ENCODE measurements at regions not wholly inside any gene's neighbourhood (a gene's known extent, or its start where the extent isn't known, plus 50 kb on each side); places are given as distances from the start of the nearest gene placed in this dataset.

DNA sequence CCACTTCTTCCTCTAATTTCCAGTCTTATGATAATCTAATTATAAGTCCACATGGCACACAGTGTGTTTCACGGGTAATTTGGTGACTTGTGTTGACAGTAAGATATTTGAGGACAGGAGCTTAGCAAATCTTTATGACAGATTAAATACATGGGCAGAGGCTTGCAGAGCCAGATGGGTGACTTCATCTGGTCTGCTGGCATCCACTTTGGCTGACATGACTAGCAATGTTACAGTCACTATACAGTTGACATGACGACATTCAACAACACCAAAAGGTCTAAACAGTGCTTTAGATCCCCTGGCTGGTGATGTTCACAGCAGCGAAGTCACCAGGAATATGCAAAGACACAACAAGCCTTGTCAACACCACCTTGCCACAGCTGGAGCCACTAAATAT is 147.2 kb downstream of the ETS2 start:
- no peak for DNase-seq

DNA sequence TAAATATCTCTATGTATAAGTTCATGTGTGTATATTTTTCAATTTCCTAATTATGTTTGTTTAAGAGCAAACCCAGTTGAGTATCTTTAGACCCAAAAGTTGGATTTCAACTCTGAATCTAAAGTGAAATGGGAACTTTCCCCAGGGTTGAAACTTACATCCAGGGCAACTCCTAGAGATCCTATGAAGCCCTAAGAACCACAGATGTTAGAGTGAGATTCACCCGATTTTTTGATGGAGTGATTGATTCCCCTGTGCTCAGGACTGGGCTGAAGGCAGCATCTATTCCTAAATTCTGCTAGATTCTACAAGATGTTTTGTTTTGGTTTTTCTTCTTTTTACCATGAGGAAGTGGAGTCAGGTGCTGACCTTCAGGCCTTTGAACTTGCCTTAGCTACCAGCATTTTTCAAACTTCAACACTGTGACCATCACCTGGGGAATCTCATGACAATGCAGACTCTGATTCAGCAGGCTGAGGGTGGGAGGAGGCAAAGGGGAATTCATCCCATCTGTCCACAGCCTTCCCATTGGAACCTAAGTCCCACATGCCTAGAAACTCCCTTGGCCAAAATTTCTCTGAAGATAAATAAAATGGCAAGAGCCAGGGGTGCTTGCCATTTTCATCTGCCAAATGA is 145.5 kb downstream of the ETS2 start:
- DNase-seq: no peak

DNA sequence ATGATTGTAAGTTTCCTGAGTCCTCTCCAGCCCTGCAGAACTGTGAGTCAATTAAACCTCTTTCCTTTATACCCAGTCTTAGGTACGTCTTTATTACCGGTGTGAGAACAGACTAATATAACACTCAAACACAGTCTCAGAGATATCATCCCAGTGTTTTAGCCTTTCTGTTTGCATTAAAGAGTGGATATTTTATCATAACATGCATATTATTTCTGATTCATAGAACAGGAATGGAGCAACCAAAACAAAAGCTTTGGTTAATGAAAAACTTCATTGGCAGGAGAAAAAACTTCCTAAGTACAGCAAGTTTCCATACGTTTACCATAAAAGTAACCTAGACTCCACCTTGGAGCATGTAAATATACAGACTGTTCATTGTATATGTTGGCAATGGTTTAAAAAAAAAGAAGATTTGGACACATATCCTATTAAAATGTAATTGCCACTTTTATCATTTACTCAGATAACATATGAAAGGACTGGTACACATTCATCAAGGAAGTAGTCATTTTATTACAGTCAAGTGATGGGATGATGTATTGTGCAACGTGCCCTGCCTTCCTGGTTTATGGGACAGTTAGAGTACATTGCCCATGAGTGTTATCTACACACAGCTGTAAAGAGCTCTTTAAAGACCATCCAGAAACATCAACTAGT is 144.8 kb downstream of the ETS2 start:
- no peak for DNase-seq

DNA sequence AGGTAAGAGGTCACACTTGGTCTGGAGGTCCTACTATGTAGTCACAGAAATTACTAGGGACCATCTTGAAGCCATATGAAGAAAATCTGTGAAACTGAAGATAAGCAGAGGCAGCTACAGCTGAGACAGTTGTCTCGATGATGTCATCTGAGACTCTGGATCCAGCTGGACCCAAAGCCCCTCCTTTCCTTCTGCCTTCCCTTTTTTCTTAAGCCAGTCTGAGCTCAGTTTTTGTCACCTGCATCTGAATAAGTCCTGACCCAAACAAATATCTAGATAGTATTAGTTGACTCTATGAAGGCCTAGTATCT is 143.3 kb downstream of the ETS2 start:
- no peak for DNase-seq

DNA sequence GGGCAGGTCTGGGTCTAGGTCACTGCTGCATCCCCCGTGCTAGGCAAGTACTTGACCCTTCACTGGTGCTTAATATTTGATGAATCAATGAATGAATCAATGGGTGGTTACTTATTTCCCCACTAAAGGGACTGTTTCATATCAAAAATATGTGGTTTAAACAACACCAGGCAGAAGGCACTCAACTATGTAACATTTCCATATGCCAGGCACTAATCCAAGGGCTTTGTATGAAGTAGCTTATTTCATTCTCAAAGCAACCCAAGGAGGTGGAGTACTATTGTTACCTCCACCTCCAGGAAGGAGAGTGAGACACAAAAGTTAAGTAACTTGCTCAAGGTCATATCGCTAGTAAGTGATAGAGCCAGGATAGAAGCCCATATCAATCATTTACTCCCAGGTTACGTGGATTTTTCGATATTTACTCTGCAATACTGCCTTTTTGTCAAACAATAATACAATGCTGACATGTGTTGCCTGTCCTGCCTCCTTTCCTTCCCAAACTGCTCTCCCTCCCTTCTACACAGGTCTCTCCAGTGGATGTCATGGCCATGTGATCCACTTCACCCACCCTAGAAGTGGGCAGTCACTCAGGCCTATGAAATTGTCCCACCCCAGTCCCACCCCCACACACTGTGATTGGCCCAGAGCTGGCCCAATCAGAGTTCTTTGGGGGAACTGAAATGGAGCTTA is 142.8 kb downstream of the ETS2 start:
- DNase-seq: no peak

DNA sequence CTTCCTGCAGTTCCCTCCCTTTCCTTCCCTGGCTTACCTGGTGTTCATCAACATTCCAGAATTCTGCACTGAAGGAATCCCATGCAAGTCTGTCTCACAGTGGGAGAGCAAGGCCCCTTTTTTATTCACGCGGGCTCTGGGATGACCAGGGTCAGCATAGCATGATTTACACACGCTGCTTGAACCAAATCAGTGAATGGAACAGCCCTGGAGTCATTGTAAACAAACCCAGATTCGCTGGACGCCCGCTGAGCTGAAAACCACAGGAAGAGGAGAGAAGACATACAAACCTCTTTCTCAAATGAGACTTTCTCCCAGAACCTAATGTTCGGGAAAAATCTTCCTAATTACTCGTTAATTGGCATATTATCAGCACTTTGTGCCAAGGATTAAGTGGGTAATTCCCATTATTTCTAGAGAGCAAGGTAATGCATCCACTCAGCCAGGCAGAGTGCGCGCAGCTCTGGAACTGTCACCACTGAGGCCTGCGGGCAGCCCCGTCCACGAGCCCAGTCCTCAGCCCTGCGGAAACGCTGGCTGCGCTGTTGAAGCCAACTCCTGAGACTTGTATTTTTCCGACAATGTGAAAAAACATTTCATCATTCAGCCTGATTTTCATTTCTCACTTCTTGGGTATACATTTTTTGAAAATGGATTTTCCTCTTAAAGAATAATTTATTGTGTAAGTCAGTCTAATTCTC is 140.0 kb downstream of the ETS2 start:
- DNase-seq: no peak

DNA sequence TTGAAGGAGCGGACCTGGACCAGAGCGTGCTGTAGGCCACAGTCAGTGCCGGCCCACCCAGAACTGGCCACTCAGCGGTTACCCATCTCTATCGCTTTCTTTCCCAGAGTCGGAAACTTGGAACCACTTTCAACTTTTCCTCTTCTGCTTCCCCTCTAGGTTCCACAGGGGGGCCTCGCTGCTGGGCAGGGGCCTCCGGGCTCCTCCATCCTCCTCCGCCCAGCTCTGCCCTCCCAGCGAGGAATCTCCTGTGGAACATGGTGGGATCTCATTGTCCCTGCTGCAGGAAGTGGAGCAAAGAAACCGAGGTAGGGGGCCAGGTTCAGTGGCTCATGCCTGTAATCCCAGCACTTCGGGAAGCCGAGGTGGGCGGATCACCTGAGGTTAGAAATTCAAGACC is 139.2 kb downstream of the ETS2 start:
- no peak for DNase-seq

DNA sequence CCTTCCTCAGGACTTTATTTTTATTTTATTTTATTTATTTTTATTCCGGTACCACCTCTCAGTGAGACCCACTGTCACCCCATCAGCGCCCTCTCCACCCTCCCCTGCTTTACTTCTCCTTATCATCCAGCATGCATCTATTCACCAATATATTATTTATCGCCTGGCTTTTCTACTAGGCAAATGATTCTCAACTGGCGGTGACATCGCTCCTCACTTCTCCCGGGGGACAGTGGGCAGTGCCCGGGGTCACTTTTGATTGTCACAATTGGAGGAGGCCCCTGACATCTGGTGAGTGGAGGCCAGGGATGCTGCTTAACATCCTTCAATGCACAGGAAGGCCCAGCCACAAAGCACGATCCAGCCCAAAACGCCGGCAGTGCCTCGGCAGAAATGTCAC is 138.7 kb downstream of the ETS2 start:
- no peak for DNase-seq

DNA sequence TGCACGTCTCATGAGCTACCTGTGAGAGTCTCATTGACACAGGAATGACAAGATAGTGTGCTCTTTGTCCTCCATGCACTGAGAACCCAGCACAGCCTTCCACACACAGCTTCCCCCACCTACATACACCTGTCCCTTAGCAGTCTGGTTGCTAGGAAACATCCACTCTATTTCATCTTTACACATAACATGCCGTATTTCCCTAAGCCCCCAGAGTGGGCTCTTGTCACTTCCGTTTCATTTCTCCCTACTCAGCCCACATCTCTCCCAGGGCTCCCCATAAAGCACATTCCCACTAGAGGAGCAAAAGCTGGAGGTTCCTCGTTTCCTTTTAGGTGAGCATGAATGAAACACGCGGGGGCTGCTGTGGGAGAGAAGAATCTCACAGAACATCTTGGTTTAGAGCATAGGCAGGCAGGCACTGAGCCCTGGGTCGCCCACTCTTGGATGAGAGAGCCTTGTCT is 137.1 kb downstream of the ETS2 start:
- no peak for DNase-seq

DNA sequence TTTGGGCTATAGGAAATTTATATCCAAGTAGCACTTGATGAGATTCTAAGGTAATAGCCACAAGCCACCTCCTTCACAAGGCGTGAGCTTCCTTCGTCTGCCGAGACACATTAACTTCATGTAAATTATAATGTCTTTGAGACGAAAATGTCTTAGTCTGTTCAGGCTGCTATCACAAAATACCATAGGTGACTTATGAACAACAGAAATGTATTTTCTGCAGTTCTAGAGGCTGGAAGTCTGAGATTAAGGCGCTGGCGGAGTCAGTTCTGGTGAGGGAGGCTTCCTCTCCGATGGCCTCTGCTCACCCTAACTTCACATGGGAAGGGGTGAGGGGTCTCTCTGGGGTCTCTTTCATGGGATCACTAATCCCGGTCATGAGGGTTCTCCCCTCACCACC is 133.0 kb downstream of the ETS2 start:
- no peak for DNase-seq

DNA sequence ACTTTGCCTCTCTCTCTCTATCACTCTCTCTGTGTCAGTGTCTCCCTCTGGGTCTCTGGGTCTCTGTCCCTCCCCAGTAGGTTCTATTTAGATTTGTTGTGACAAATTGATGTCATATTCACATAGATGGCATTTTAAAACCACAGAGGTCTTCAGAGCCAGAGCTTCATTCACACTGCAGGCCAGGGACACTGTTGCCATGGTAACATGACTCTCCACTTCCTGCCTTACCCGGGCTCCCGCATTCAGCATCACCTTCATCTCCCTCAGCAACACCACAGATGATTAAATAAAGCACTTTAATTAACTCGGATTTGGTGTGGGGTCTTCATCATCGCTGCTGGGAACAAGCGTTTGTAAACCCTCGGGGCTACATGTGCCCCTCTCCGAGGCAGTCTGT is 132.6 kb downstream of the ETS2 start:
- DNase-seq: peak in 1 of 2 experiments; percentile 12

DNA sequence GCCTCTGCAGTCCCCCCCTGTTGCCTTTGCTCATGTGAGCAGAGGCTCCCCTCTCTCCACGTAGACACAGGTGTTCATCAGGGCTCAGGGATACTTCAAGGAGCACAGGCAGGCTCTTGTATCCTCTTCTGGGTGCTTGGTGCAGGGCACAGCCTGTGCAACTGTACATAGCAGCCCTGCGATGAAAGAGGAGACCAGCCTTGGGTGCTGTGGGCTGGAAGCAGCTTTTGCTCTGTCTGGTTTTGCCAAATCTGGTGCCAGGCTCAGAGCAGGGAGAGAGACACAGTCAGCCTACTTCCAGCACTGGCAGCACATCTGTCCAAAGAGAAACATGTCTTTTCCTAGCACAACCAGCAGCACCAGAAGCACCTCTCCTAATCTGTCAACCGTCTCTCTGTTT is 132.1 kb downstream of the ETS2 start:
- DNase-seq: no peak

DNA sequence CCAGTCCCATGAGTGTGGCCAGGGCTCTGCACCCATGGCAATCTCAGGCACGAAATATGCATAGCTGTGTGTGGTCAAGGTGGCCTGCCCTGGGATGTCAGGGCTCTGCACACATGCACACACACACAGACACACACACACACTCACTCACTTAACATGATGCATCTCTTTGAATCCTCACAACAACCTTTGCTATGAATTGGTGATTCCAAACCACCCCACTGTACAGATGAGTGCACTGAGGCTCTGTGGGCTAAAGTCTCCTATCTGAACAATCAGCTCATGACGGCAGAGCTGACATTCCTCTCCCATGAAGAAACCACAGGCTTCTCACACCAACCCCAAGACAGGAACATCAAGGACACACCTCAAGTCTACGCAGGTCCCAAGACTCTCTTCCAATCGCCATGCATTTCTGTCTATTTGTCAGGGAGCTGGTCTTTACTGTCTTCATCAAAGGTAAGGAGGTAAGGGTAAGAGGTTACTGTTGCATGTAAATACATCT is 131.6 kb downstream of the ETS2 start:
- no peak for DNase-seq

DNA sequence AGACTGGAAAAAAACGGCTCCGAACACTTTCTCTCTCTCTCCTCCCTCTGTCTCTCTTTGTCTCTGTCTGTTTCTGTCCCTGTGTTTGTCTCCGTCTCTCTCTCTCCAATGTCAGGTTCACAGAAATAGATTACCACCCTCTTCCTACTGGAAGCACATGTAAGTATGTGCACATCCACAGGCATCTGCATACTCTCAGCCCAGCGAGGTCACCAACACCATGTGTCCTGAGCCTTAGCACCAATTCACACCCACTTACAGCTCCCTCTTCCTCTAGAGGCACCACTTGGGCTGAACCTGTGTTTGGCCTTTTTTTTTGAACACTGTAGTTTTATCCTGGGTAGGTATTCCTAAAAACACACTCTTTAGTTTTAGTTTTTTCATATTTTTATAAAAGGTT is 130.5 kb downstream of the ETS2 start:
- DNase-seq: no peak

DNA sequence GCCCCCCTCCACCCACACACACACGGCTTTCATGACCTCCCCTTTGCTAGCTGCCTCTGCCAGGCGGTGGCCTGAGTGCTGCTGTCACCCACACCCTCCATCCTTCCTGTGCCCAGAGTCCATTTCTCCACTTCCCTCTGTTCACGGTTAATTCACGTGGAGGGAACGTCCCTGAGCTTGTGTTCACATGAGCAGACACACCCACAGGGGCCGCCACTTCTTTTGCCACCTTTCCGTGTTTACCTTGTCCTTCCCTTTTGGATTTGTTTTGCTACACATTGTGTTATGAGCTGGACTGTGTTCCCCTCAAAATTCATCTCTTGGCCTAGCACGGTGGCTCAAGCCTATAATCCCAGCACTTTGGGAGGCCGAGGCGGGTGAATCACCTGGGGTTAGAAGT is 128.0 kb downstream of the ETS2 start:
- no peak for DNase-seq

DNA sequence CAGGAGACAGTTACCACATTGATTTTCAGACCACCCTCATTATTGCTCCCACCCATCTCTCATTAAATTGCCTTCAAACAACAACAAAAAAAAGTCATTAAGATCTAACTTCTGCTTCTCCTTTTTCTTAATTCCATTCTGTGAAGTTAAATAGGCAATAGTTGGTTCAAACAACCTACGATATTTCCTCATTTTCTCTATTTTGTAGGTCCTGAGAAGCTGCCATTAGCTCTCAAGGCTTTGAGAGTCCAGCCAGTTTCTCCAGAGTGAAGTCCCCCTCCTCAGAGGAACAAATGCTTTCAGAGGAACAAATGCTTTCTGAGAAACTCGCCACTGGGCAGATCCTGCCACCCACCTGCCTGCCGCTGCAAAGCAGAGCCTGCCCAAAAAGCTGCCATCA is 125.6 kb downstream of the ETS2 start:
- no peak for DNase-seq

DNA sequence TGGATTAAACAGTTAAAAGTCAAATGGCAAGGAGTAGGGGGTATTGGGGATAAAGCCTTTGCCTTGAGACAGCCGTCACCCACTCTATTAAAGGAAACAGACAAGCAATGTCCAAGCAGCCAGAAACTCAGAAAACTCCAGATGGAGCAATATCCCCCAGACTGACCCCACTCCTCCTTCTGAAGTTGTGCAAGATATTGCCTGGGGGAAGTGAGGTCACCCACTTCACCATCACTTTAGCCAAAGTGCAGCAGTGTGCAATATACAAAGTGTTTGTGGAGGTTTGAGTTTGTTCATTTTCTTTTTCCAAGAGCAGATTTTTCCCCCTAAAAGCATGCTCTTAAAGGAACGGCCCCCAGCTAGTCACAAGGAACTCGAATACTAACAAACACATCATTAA is 125.1 kb downstream of the ETS2 start:
- no peak for DNase-seq

DNA sequence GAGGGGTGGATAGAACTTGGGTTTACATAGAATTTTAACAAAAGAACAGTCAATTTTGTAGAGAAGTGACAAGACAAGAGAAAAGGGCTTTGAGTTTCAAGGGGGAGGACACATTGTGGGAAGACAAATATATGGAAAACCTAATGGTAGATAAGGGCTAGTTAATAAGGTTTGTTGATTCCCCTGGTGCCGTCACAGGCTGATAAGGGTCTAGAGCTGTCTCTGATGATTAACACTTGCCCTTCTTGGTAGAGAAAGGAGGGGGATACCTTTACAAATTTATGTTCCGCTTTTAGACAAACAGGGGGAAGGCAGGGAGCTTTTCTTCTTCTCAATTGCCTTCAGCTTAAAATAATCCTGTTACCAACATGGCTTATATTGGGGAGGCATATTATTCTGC is 124.3 kb downstream of the ETS2 start:
- no peak for DNase-seq

DNA sequence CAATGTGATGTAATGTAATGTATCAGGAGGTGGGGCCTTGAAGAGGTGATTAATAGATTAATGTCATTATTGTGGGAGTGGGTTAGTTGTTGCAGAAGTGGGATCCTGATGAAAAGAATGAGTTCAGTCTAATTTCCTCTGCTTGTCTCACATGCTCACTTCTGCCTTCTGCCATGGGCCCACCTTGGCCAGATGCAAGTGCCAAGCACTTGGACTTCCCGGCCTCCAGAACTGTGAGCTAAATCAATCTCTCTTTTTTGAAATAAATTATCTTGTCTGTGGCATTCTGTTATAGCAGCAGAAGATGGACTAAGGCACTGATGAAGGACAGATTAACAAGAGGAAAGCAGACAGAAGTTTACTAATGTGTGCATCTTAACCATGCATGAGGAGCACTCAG is 123.9 kb downstream of the ETS2 start:
- no peak for DNase-seq

DNA sequence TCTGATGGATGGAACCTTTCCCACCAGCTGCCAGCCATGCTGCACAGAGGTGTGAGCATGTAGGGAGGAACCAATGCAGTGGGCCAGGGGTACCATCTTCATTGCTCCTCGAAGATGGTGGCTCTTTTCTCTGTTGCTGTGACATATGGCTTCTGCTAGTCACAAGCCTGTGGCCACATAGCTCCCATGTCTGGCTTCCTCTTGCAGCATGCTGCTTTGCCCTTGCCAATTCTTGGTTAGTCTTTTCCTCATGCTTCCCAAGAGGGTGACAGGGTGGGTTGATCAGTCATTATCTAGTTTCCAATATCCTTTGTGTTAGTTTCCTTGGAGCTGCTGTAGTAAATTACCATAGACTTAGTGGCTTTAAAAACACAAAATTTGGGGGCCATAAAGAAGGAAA is 123.4 kb downstream of the ETS2 start:
- DNase-seq: no peak

DNA sequence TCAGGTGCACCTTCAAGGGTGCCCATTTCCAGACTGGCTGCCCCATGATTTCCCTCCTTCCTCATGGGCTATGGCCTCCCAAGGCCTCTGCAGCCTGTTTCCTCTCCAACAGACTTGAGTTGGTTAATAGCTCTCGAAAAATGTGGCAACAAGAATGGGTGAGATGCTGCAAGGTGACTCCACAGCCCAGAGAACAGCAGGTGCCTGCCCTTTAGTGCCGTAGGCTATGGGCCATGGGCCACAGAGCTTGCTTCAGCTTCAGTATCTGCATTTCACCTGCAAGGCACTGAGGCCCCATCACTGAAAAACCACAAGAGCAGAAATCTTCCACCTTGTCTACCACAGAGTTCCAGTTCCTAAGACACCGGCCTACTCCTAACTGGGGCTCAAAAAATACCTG is 122.0 kb downstream of the ETS2 start:
- DNase-seq: no peak

DNA sequence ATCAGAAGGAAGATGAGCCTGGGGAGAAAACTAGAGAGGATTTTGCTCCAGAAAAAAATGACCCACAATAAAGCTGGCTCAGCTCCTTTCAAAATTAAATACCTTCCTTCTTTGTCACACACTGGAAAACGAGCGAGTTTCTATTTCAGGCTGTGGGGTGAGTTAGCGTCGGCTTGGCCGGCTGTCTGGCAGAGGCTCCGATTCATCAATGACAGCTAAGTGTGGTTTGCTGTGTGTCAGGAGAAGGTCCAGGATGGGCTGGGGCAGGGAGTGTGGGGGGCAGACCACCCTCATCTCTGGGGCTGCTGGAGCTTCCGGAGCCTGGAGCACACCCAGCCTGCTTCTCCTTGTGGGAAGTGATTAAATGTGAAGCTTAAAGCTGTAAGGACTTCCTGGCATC is 120.2 kb downstream of the ETS2 start:
- no peak for DNase-seq

DNA sequence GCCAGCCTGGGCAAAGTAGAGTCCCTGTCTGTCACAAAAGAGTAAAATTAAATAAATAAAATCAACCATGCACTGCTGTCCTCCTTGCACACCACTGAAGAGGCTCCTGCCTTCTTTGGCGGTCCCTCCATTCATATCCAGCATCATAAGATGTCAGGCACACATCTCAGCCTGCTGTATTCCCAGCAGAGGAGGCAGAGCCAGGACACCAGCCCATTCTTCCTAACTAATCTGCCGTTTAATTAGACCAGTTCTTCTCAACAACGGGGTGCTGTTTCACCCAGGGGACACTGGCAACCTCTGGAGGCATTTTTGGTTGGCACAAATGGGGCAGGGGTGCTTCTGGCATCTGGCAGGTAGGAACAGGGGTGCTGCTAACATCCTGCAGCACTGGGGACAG is 119.7 kb downstream of the ETS2 start:
- no peak for DNase-seq

DNA sequence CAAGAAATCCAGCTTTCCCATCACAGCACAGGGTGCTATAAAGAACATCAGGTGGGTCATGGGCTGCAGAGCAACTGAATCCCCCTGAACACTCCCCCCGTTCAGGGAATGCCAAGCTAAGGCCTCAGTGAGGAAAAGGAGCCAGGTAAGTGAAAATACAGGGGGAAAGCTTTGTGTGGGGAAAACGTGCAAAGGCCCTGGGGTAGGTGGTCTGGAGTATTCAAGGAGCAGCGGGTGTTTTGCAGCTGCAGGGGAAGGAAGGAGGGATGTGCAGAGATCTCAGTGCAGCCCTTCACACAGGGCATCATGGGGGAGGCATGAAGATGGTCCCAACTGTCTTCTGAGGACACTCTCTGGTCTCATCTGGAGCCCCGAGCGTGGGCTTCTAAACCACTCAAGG is 119.2 kb downstream of the ETS2 start:
- DNase-seq: no peak

Measured in activated CD4-positive, alpha-beta T cell treated with anti-CD3 and anti-CD28 coated beads, Interleukin-2, amount 50 U/mL, for 48 hours (primary cell).